OCI-LY3 (cell line): ENCODE measurements at regions not wholly inside any gene's neighbourhood (a gene's known extent, or its start where the extent isn't known, plus 50 kb on each side); places are given as distances from the start of the nearest gene placed in this dataset.

Experiments used
- CTCF ChIP-seq: fragments of 200-600, 300-600 bp; sonication (generic); IDR thresholded peaks from 2 replicates; pipeline ENCODE4 v1.5.1; 2014; ENCODE audit warnings: antibody characterized with exemption, low read length, low read depth
- EZH2phosphoT487 ChIP-seq: fragments of 200-600 bp; shearing (Covaris generic); IDR thresholded peaks from 2 replicates; pipeline ENCODE4 v1.6.1; 2018; ENCODE audit warnings: antibody characterized with exemption, mixed run types, low read depth

- no peak for TF ChIP-seq CTCF
- TF ChIP-seq EZH2phosphoT487 = no peak
These were observed 231.0 kb upstream of the MVB12B start for GRCh38 chr9:126095546-126096190.
